Jurkat, Clone E6-1 (cell line): ENCODE measurements at regions not wholly inside any gene's neighbourhood (a gene's known extent, or its start where the extent isn't known, plus 50 kb on each side); places are given as distances from the start of the nearest gene placed in this dataset.
"Not testable (repeated sequence)": the region's sequence is repeated elsewhere in the genome, so short reads cannot be mapped to it uniquely, and the experiment has no call there.

Source experiments
- DNase-seq: peaks from one replicate; pipeline ENCODE4 v3.0.0-alpha.2; 2011; ENCODE audit warnings: low read depth, low spot score
- H3K4me3 ChIP-seq: 2 replicates; pipeline ENCODE4 v1.5.1; 2011; ENCODE audit warnings: mild to moderate bottlenecking, low read length, control low read depth, moderate library complexity

DNA sequence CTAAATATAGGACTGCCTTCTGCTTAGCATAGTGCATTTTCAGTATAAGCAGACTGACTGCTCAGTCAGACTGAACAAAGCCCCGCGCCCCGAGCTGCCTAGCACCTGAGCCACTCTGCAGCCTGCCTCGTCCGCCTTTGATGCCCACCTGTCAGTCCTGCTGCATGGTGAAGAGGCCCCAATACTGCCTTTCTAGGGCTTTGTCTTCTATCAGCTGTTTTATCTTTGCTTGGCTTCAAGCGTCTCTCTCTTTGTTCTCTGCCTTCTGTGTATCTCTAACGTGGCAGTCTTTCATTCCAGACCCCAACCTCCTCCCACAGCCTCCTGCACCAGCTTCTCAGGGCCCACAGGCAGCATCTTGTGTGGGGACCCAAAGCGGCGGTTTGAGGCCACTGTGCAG is 1001.0 kb downstream of the VRK1 start:
- peak; percentile 85 for DNase-seq
- H3K4me3 ChIP-seq: no peak overlapping the region

DNA sequence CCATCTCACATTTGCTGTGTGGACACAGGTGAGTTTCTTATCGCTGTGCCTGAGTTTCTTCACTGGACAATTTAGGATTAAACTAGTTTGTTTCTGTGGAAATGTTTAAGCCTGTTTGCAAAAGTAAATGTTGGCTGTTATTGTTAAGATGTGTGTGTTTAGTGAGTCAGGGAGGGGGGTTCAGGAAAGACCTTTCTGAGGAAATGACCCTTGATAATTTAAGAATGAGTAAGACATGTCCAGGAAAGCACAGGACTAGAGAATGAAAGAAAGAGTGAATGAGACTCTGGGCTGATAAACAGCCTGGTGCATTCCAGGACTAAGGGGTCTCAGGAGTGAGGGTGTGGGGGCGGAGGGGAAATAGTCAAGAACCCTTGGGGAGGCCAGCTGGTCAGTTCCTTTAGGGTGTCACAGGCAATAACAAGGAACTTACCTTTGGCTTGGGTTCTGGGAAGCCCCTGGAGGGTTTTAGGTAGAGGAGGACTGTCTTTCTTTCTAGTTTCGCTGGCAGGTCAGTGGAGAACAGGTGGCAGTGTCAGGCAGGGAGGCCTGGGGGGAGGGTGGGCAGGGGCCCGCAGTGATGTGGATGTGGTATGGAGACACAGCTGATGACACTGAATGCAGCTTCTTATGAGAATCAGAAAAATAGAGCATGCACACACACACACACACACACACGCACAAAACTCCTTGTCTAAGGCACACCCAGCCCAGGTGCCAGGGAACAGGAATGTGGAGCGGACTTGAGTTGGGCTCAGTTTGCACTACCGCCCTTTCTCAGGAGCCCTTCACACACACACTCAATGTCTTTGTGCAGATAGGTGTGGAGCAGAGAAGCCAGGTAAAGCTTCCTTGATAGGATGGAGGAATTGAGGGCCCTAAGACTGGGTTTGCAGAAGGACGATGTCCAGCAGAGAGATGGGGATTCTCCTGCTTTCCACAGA is 1005.5 kb downstream of the VRK1 start:
- no peak overlapping the region for H3K4me3 ChIP-seq
- no peak for DNase-seq

DNA sequence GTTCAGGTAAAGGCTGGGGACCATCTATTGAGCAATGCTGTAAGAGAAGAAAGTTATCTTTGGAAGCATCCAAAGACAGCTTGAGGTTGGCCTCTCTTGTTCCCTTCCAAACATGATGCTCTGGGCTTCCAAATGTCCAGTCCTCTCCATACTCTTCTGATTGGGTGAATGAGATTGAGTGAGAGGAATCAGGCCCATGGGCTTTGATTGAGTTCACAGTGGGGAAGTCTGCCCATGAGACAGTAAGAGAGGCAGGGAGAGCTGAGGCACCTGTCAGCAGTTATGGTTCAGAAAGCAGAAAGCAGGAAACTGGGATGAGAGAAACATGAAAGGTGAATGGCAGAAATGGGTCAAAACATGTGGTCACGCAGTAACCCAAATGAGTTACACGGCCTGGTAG is 1006.9 kb downstream of the VRK1 start:
- no peak overlapping the region for H3K4me3 ChIP-seq
- DNase-seq: no peak

DNA sequence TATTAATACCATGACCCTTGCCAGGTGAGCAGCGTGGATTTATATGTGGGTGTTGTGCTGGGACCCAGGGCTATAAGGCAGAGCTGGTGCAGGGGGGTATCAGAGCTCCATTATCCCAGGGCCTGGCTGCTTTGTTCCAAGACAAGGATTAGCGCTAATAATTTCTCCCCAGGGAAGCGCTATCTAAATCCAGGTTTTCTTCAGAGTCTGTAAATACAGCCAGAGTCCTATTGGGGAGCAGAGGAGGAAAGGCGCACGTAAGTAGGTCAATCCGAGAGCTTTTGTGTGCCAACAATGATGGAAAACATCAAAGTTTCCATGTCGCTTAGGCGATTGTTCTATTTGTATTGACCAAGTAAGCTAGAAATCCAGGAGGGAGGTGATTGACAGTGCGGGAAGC is 1009.7 kb downstream of the VRK1 start:
- H3K4me3 ChIP-seq: no peak overlapping the region
- no peak for DNase-seq

DNA sequence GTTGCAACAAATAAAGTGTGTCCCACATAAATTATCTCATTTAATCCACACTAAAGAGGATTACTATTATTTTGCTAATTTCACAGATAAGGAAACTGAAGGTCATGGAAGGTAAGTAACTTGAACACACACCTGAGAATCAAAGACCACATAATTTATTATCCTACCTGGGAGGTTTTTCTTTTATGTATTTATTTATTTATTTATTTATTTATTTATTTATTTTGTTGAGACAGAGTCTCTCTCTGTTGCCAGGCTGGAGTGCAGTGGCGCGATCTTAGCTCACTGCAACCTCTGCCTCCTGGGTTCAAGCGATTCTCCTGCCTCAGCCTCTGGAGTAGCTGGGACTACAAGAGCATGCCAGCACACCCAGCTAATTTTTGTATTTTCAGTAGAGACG is 1011.4 kb downstream of the VRK1 start:
- DNase-seq, H3K4me3 ChIP-seq: not testable (repeated sequence)

DNA sequence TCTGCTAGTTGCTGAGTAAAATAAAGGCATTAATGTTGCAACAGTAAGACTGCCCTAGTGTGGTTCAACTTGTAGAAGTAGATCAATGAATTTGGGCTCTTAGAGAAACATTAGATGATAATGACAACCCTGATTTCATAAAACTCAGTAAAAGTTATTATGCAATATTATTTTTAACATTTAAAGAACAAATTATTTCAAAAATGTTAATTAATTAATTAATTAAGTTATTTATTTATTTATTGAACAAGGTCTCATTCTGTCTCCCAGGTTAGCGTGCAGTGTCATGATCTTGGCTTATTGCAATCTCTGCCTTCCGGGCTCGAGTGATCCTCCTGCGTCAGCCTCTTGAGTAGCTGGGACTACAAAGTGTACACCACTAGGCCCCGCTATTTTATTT is 1016.4 kb downstream of the VRK1 start:
- H3K4me3 ChIP-seq: no peak overlapping the region
- DNase-seq: no peak

DNA sequence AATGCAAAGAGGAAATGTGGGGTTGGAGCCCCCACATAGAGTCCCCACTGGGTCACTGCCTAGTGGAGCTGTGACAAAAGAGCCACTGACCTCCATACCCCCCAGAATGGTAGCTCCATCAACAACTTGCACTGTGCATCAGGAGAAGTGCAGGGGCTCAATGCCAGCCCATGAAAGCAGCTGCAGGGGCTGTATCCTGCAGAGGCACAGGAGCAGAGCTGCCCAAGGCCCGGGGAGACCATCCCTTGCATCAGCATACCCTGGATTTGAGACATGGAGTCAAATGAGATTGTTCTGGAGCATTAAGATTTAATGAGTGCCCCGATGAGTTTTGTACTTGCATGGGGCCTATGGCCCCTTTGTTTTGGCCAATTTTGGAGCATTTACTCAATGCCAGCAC is 1023.6 kb downstream of the VRK1 start:
- no peak for DNase-seq
- H3K4me3 ChIP-seq: no peak overlapping the region

DNA sequence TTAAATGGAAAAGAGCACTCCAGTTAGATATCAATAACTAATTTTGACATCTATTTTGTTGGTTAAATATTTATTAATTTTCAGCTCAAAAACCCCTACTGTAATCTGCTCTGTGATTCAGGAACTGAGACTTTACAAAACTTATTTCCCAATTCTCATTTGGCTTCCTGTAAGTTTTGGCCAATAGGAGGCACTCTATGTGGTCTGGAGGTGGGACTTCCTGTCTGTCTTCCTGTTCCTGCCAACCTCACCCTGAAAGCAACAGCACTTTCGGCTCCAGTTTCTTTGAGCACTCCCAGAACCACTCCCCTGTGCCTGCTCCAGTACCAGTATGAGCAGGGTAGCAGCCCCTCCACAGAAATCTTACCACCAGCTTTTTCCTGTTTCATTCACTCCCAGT is 1027.0 kb downstream of the VRK1 start:
- DNase-seq: no peak
- no peak overlapping the region for H3K4me3 ChIP-seq

DNA sequence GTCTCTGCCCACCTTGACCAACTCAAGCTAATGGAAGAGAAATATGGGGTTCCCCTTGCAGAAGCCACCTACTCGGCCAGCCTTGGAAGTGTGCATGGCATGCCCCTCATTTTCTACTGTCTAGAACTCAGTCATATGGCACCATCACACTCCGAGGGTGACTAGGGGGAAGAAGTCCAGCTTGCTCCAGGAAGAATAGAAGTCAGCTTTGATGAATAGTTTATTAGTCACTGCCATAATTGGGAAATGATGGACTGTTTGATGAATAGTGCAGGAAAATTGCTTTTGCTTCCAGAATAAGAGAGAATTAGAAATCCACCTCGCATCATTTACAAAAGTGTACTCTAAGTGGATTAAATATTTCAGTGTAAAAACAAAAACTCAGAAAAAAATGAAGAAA is 1030.6 kb downstream of the VRK1 start:
- no peak for DNase-seq
- H3K4me3 ChIP-seq: no peak overlapping the region

DNA sequence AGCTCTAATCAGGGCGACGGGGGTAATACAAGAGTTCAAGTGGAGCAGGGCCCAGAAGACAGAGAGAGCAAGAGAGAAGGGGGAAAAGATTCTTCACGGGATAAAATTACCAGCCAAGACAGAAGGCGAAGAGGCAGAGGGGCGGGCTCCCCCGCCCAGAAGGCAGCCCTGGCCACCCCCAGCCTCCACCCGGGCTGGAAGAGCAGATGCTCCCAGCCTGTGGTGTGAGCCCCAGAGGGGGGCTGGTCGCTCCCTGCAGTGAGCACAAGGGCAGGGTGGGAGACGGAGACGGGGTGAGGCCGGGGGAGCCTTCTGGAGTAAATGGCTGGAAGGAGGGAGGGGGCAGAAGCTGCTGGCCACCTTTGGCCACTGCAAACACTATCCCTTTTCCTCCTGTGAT is 1035.6 kb downstream of the VRK1 start:
- no peak for DNase-seq

DNA sequence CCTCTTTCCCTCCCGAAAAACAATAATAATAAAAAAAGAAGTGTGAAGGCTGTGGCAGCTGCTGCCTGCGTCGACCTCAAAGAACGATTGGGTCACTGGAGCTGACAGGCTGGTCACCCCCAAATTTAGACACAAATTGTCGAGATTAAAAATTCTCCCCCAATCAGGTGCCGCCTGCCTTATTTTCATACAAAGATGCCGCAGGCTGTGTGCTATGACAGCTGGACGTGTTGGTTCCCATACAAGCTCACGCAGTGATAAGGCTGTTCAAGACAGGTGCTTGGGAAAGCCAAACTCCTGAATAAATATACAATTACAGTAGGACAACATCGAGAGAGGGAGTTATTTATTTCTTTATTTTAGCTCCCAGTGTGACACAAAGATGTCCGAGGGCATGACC is 1041.8 kb downstream of the VRK1 start:
- DNase-seq: no peak
- no peak overlapping the region for H3K4me3 ChIP-seq

More for the DNA sequence above, 1035.6 kb downstream of the VRK1 start:
- no peak overlapping the region for H3K4me3 ChIP-seq

DNA sequence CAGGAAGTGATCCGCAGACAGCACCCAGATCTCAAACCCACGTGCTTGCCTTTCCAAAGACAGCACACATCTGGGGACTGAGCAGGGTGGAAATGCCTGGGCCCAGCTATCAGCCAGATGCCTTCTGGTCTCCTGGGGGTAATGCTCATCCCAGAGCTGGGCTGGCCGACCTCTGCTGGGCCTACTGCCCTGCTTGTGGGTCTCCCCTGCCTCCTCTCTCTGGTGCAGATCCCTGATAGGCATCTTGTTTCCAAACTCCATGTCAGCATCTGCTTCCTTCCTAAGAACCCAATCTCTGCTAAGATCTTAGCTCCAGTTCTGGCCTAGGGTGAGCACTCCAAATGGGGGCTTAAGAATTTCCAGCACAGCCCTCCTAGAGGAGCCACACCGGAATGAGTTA is 1043.0 kb downstream of the VRK1 start:
- DNase-seq: no peak
- H3K4me3 ChIP-seq: no peak overlapping the region

DNA sequence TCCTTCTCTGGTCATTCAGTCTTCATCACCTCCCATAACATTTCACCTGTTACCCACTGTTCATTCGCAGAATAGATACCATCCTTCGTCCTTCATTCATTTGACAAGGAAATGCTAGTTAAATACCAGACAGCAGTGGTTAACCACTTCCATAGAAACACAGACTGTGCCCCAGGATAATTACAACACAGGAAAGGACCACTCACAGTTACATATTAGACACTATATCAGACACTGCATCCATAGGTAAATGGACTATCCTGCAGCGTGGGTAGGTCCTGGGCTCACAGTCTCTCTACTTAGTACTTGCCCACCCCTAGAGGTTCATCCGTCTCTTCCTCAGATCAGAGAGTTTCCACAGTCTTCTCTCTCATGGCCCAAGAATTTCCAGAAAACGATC is 1044.6 kb downstream of the VRK1 start:
- no peak for DNase-seq
- H3K4me3 ChIP-seq: no peak overlapping the region

DNA sequence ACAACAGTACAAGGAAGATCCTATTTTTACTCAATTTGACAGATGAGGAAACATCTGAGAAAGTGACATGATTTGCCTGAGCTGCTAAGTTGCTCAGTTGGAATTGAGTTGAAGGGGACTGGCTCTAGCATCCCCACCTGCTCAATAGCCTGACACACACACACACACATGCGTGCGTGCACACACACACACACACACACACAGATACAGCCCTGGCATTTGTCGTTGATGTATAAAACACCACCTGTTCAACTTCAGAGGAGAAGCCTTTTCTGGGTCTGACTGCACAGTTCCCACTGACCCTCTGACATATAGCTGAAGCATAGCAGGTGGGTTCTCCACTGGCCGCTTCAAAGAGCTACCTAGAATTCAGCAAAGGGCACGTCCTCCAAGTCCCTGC is 1045.9 kb downstream of the VRK1 start:
- H3K4me3 ChIP-seq: no peak overlapping the region
- DNase-seq: no peak

DNA sequence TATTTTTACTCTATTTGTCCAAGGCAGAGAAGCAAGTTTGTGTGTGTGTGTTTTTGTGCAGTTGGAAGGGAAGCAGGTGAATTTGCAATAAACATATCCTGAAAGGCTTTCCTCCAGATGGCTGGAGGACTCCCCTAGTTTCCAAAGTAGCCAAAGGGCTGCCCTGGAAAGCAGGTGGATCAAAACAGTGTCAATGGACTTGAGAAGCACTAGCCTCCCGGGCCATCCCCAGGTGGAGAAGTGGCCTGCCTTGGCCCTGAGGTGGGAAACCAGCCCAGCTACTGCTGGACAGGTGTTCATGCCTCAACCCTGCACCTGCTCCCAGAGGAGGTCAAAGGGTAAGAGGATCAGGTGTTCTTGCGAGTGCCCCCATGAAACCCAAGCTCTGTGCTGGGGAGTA is 1046.9 kb downstream of the VRK1 start:
- DNase-seq: no peak
- no peak overlapping the region for H3K4me3 ChIP-seq

DNA sequence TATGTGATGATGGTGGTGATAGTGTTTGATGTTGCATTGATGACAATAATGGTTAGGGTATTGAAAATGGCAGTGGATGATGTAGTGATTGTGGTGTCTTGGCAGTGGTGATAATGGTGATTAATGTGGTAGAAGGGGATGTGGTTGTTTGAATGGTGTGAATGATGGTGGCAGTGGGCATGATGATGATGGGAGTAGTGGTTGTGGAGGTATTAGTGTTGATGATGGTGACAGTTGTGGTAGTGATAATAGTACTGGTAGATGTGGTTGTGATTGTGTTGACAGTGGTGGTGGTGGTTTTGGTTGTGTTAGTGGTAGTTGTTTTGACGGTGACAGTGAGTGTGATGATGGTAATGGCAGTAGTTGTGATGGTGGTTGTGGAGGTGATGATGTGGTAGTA is 1049.0 kb downstream of the VRK1 start:
- peak; percentile 14 for DNase-seq
- H3K4me3 ChIP-seq: no peak overlapping the region

DNA sequence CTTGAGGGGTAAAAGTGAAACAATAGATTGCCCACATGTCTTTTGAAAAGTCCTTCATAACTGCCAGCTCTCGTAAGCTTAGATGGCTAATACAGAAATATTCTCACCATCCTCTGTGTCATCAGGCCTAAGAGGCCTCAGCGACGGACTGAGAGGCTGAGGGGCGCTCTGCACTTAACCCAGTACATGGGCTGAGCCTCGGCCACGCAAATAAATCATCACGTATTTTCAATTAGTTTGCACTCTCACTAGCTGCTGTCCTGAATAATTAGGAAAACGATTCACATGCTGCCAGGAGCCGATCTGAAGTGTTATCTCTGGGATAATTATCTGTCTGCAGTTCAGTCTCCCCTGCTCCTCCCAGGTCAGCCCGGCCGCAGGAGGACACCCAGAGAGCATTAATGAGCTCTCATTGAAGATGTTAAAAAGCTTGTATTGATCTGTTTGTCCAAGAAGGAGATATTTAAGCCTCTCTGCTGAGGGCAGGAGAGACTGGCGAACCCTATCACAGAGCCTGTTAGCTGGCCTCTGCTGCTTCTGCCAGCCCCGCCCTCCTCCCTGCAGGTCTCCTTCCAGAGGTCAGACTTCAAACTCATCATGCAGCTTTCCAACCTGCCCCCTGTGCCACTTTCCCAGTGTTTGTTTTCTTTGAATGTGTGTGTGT is 1051.3 kb downstream of the VRK1 start:
- no peak for DNase-seq
- no peak overlapping the region for H3K4me3 ChIP-seq

DNA sequence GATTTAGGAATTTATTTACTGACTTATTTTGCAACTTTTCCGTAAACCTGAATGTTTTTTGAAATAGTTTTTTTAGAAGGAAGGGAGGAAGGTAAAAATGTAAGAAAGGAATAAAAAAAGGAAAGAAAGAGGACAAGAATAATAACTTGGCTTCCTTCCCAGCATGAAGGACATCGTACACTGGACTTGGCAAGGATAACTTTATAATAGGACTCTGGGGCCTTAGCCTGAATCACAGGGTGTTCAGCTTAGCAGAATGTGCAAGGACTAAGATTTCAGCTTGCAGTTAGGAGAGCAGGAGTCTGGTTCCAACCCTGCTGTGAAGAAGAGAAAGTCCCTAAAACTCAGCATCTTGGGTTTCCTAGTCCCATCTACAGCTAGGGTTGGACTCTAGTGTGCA is 1053.3 kb downstream of the VRK1 start:
- no peak for DNase-seq
- H3K4me3 ChIP-seq: no peak overlapping the region

DNA sequence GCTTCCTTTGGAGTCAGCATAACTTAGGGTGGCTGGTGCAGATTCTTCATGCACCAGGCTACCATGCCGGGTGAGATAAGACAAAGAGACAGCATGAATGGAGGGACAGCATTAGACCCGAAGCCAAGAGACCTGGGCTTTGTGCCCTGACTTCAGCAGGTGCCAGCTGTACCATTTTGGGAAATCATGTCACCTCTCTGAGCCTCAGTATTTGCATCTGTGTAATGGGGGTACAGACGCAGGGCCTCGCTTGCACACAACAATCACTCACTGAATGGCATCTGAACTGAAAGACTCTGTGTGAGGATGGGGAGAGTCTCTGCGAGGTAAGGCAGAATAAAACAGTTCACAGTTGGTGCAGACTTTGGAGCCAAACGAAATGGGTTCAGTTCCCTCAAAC is 1053.7 kb downstream of the VRK1 start:
- DNase-seq: no peak
- H3K4me3 ChIP-seq: no peak overlapping the region

DNA sequence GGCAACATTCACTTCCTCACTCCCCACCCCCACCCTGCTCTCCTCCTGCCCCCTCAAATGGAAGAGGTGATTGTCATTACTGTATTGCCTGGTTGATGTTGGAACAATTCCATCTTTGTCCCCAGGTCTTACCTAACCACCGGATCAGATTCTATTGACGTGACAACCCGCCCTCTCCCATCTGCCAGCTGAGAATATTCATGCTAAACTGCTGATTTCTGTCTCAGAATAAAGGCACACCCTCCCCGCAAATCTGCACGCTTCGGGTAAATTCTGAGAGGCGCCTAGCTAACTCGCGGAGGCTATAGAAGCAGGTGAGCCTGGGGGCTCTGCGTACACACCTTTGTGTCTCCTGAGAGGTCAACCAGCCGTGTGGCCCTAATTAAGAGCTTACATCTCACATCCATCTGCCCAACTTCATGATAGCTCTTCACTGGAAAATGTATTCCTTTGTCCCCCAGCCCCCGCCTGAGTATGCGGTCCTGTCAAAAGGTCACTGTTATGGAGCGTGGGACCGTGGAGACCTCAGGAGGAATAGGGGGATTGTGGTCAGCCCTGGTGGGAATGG is 1054.3 kb downstream of the VRK1 start:
- H3K4me3 ChIP-seq: no peak overlapping the region
- DNase-seq: no peak
